H9 (cell line): ENCODE measurements at regions not wholly inside any gene's neighbourhood (a gene's known extent, or its start where the extent isn't known, plus 50 kb on each side); places are given as distances from the start of the nearest gene placed in this dataset.

Experiments used
- DNase-seq: peaks from one replicate; pipeline ENCODE4 v3.0.0-alpha.2; 2017
- H2AFZ ChIP-seq: one replicate; pipeline ENCODE4 v1.6.1; 2013; ENCODE audit warnings: mild to moderate bottlenecking, low read length, control low read depth, moderate library complexity
- H2AK5ac ChIP-seq: 2 replicates; pipeline ENCODE4 v1.6.1; 2013; ENCODE audit warnings: low read length, control low read depth, mixed read lengths; ENCODE audit not compliant: insufficient read length
- H2BK120ac ChIP-seq: one replicate; pipeline ENCODE4 v1.6.1; 2013; ENCODE audit warnings: low read depth, mild to moderate bottlenecking, low read length, control low read depth, inconsistent platforms; ENCODE audit not compliant: poor library complexity, severe bottlenecking
- H2BK12ac ChIP-seq: 2 replicates; pipeline ENCODE4 v1.6.1; 2013; ENCODE audit warnings: low read length, control low read depth, mixed read lengths, low read depth; ENCODE audit not compliant: insufficient read length
- H2BK15ac ChIP-seq: 2 replicates; pipeline ENCODE4 v1.6.1; 2013; ENCODE audit warnings: low read depth, low read length, control low read depth
- H2BK20ac ChIP-seq: one replicate; pipeline ENCODE4 v1.6.1; 2013; ENCODE audit warnings: low read depth, mild to moderate bottlenecking, low read length, control low read depth, inconsistent platforms; ENCODE audit not compliant: poor library complexity, severe bottlenecking
- H2BK5ac ChIP-seq: 2 replicates; pipeline ENCODE4 v1.6.1; 2013; ENCODE audit warnings: low read length, control low read depth, mixed read lengths; ENCODE audit not compliant: insufficient read length
- H3K14ac ChIP-seq: 2 replicates; pipeline ENCODE4 v1.6.1; 2013; ENCODE audit warnings: low read length, control low read depth; ENCODE audit not compliant: insufficient read depth
- H3K18ac ChIP-seq: 2 replicates; pipeline ENCODE4 v1.6.1; 2013; ENCODE audit warnings: low read depth, mild to moderate bottlenecking, mixed read lengths, low read length, control low read depth; ENCODE audit not compliant: insufficient read length
- H3K23ac ChIP-seq: 2 replicates; pipeline ENCODE4 v1.6.1; 2013; ENCODE audit warnings: low read length, control low read depth, mixed read lengths, low read depth; ENCODE audit not compliant: insufficient read length
- H3K23me2 ChIP-seq: 2 replicates; pipeline ENCODE4 v1.6.1; 2013; ENCODE audit warnings: low read depth, mild to moderate bottlenecking, mixed read lengths, low read length, control low read depth; ENCODE audit not compliant: insufficient read length, poor library complexity, severe bottlenecking
- H3K27ac ChIP-seq: 2 replicates; pipeline ENCODE4 v1.5.1; 2013; ENCODE audit warnings: low read length, control low read depth, mixed read lengths, low read depth; ENCODE audit not compliant: insufficient read length
- H3K27me3 ChIP-seq: 2 replicates; pipeline ENCODE4 v1.6.1; 2013; ENCODE audit warnings: low read length, control low read depth, inconsistent platforms; ENCODE audit not compliant: insufficient read depth
- H3K4ac ChIP-seq: 2 replicates; pipeline ENCODE4 v1.6.1; 2013; ENCODE audit warnings: low read depth, mild to moderate bottlenecking, control low read depth, inconsistent platforms, low read length, moderate library complexity
- H3K4me1 ChIP-seq: 2 replicates; pipeline ENCODE4 v1.6.1; 2013; ENCODE audit warnings: low read length, control low read depth, inconsistent platforms; ENCODE audit not compliant: insufficient read depth
- H3K4me2 ChIP-seq: 2 replicates; pipeline ENCODE4 v1.6.1; 2013; ENCODE audit warnings: low read length, control low read depth, mixed read lengths; ENCODE audit not compliant: insufficient read length, insufficient read depth
- H3K56ac ChIP-seq: 2 replicates; pipeline ENCODE4 v1.6.1; 2013; ENCODE audit warnings: low read depth, mild to moderate bottlenecking, mixed read lengths, low read length, control low read depth; ENCODE audit not compliant: insufficient read length
- H3K79me1 ChIP-seq: 2 replicates; pipeline ENCODE4 v1.6.1; 2013; ENCODE audit warnings: low read depth, mild to moderate bottlenecking, moderate library complexity, low read length, control low read depth, inconsistent platforms; ENCODE audit not compliant: insufficient read depth, poor library complexity, severe bottlenecking
- H3K79me2 ChIP-seq: 2 replicates; pipeline ENCODE4 v1.6.1; 2013; ENCODE audit warnings: low read length, control low read depth, inconsistent platforms; ENCODE audit not compliant: insufficient read depth
- H3K9ac ChIP-seq: 2 replicates; pipeline ENCODE4 v1.6.1; 2013; ENCODE audit warnings: low read length, control low read depth, mixed read lengths; ENCODE audit not compliant: insufficient read length; ENCODE audit errors: extremely low read depth
- H3K9me3 ChIP-seq: one replicate; pipeline ENCODE4 v1.6.1; 2013; ENCODE audit warnings: low read depth, low read length, inconsistent platforms; ENCODE audit not compliant: control insufficient read depth
- H3T11ph ChIP-seq: one replicate; pipeline ENCODE4 v1.6.1; 2013; ENCODE audit warnings: mild to moderate bottlenecking, low read length, control low read depth, inconsistent platforms
- H4K20me1 ChIP-seq: one replicate; pipeline ENCODE4 v1.6.1; 2013; ENCODE audit not compliant: control insufficient read depth, insufficient read length, insufficient read depth
- H4K5ac ChIP-seq: 2 replicates; pipeline ENCODE4 v1.6.1; 2013; ENCODE audit warnings: low read depth, mild to moderate bottlenecking, mixed read lengths, low read length, control low read depth; ENCODE audit not compliant: insufficient read length
- H4K8ac ChIP-seq: replicated peaks from 2 replicates; pipeline ENCODE4 v1.6.1; 2013; ENCODE audit warnings: low read length, control low read depth, mixed read lengths, low read depth; ENCODE audit not compliant: insufficient read length
- H4K91ac ChIP-seq: 2 replicates; pipeline ENCODE4 v1.6.1; 2013; ENCODE audit warnings: low read depth, mild to moderate bottlenecking, moderate library complexity, mixed read lengths, low read length, control low read depth; ENCODE audit not compliant: insufficient read length
- H3K27ac Mint-ChIP-seq, 3 experiments: 2 replicates in 2 of 3; 3 replicates in 1 of 3; pipeline ENCODE4 v1.8.0; 2020 to 2021; ENCODE audit warnings: mixed read lengths in 3 of 3, mild to moderate bottlenecking in 1 of 3, moderate library complexity in 1 of 3
- H3K27me3 Mint-ChIP-seq: 2 replicates; pipeline ENCODE4 v1.8.0; 2021; ENCODE audit warnings: low read depth, mild to moderate bottlenecking, moderate library complexity, mixed read lengths
- H3K36me3 Mint-ChIP-seq, 3 experiments: 2 replicates in 2 of 3; 3 replicates in 1 of 3; pipeline ENCODE4 v1.8.0; 2020 to 2021; ENCODE audit warnings: low read depth in 3 of 3, mixed read lengths in 3 of 3; ENCODE audit not compliant: insufficient read depth in 1 of 3
- H3K4me1 Mint-ChIP-seq, 2 experiments: 2 replicates each; pipeline ENCODE4 v1.8.0; 2020; ENCODE audit warnings: mixed read lengths in 2 of 2
- H3K4me3 Mint-ChIP-seq, 2 experiments: 2 replicates in 1 of 2; 3 replicates in 1 of 2; pipeline ENCODE4 v1.8.0; 2020 to 2021; ENCODE audit warnings: mild to moderate bottlenecking in 2 of 2, mixed read lengths in 2 of 2, moderate library complexity in 1 of 2
- H3K9me3 Mint-ChIP-seq, 2 experiments: 2 replicates in 1 of 2; 3 replicates in 1 of 2; pipeline ENCODE4 v1.8.0; 2020; ENCODE audit warnings: mild to moderate bottlenecking in 2 of 2, mixed read lengths in 2 of 2, moderate library complexity in 1 of 2
- WGBS: extraction: QIAGEN DNeasy Blood & Tissue Kit; methylation state at CpG from one replicate; pipeline ENCODE4 v1.1.7; 2013; ENCODE audit warnings: missing lambda C conversion rate, low lambda C conversion rate, mixed read lengths; ENCODE audit not compliant: insufficient read length; ENCODE audit errors: extremely low coverage; 5-methylcytosine and 5-hydroxymethylcytosine counted together
- TF ChIP-seq, protein P1 (sequence below): fragments of 200-600 bp; sonication (generic); conservative IDR thresholded peaks from 3 replicates; pipeline ENCODE4 v1.8.0; 2021; ENCODE audit warnings: antibody characterized with exemption, mild to moderate bottlenecking

DNA sequence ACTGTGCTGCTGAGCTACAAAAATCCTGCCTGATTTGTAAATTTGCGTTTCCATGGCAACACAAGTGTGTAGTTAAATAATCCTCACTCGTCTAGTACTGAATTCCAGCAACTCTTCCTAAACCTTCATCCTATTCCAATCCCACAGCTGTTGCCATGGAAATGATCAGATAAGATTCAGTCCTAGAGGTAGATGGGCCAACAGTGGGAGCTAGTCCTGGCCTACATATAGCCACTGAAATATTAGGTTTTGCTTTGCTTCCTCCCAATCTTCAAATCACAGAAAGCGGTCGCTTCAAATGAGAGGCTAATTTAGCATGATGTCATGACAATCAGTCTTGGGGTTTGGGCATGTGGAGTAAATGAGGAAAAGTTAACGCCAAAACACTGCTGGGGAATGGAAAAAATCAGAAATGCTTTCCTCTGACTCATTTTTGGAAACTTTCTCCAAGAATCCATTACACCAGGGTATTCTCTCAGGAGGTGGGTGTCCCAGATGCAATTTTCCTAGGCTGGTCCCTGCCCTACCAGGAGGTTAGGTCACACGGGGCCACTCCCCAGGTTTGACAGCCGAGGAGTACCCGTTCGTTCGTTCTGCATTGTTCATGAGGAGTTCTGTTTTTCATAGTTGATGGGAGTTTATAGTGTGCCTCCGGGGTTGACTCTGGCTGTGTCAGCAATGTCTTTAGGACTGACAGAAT is 159.2 kb upstream of the SLCO3A1 start:
- Histone ChIP-seq H3K4me1 (no peaks in the 10 kb centered on the region), H4K5ac (no peak overlapping the region), H3K23ac (no peak overlapping the region), H3K56ac (no peak overlapping the region), H4K8ac (no peak overlapping the region), H3T11ph (no peak overlapping the region), H3K23me2 (no peaks in the 10 kb centered on the region), H3K4me2 (no peak overlapping the region), H2BK20ac (no peak overlapping the region), H2BK15ac (no peak overlapping the region), H3K4ac (no peak overlapping the region), H2AK5ac (no peak overlapping the region), H3K14ac (no peak overlapping the region), H3K27me3 (0 out of 2 replicates have a peak, but pooled peaks cover 2% of the 10 kb centered on the region), H2BK120ac (no peak overlapping the region), H3K79me1 (no peaks in the 10 kb centered on the region), H3K9me3 (no peaks in the 10 kb centered on the region), H2AFZ (no peak overlapping the region), H2BK5ac (no peak overlapping the region), H3K27ac (no peak overlapping the region), H2BK12ac (no peak overlapping the region), H3K79me2 (no peaks in the 10 kb centered on the region), H3K18ac (no peak overlapping the region), H3K9ac (no peak overlapping the region), H4K20me1 (no peaks in the 10 kb centered on the region), H4K91ac (no peak overlapping the region)
- TF ChIP-seq, protein P1, sequence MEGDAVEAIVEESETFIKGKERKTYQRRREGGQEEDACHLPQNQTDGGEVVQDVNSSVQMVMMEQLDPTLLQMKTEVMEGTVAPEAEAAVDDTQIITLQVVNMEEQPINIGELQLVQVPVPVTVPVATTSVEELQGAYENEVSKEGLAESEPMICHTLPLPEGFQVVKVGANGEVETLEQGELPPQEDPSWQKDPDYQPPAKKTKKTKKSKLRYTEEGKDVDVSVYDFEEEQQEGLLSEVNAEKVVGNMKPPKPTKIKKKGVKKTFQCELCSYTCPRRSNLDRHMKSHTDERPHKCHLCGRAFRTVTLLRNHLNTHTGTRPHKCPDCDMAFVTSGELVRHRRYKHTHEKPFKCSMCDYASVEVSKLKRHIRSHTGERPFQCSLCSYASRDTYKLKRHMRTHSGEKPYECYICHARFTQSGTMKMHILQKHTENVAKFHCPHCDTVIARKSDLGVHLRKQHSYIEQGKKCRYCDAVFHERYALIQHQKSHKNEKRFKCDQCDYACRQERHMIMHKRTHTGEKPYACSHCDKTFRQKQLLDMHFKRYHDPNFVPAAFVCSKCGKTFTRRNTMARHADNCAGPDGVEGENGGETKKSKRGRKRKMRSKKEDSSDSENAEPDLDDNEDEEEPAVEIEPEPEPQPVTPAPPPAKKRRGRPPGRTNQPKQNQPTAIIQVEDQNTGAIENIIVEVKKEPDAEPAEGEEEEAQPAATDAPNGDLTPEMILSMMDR = no peak
- Mint-ChIP-seq H3K4me1 (no peaks in the 10 kb centered on the region), H3K27me3 (no peaks in the 10 kb centered on the region), H3K27ac (no peak overlapping the region), H3K4me3 (no peak overlapping the region), H3K9me3 (no peaks in the 10 kb centered on the region), H3K36me3 (no peaks in the 10 kb centered on the region)
- no CpG with 5 or more reads among the region's 11 CpGs for WGBS
- no peak for DNase-seq
